MM.1S (cell line): ENCODE measurements at regions not wholly inside any gene's neighbourhood (a gene's known extent, or its start where the extent isn't known, plus 50 kb on each side); places are given as distances from the start of the nearest gene placed in this dataset.

ENCODE experiments used
- DNase-seq: peaks from one replicate; pipeline ENCODE4 v3.0.0-alpha.2; 2015
- H2AFZ ChIP-seq: fragments of 300-600 bp; sonication (generic); 2 replicates; pipeline ENCODE4 v1.6.0; 2016; ENCODE audit warnings: antibody characterized with exemption, low read length
- H3F3A ChIP-seq: fragments of 300-600 bp; sonication (generic); 2 replicates; pipeline ENCODE4 v1.6.1; 2016; ENCODE audit warnings: mild to moderate bottlenecking, antibody characterized with exemption, low read length, moderate library complexity, mixed read lengths; ENCODE audit not compliant: insufficient read depth
- H3K27ac ChIP-seq: fragments of 300-600 bp; sonication (generic); 2 replicates; pipeline ENCODE4 v1.5.1; 2016; ENCODE audit warnings: mild to moderate bottlenecking, low read length
- H3K27me3 ChIP-seq: fragments of 300-600 bp; sonication (generic); replicated peaks from 2 replicates; pipeline ENCODE4 v1.6.0; 2016; ENCODE audit warnings: low read length; ENCODE audit not compliant: insufficient read depth
- H3K36me3 ChIP-seq: fragments of 300-600 bp; sonication (generic); replicated peaks from 2 replicates; pipeline ENCODE4 v1.6.1; 2016; ENCODE audit warnings: mild to moderate bottlenecking, low read length, mixed read lengths; ENCODE audit not compliant: insufficient read depth
- H3K4me1 ChIP-seq: fragments of 300-600 bp; sonication (generic); 2 replicates; pipeline ENCODE4 v1.6.1; 2016; ENCODE audit warnings: low read length, mixed read lengths
- H3K4me2 ChIP-seq: fragments of 300-600 bp; sonication (generic); 2 replicates; pipeline ENCODE4 v1.6.0; 2016; ENCODE audit warnings: low read depth, low read length
- H3K4me3 ChIP-seq: fragments of 300-600 bp; sonication (generic); 2 replicates; pipeline ENCODE4 v1.5.1; 2016; ENCODE audit warnings: low read length, mixed read lengths
- H3K79me2 ChIP-seq: fragments of 300-600 bp; sonication (generic); 2 replicates; pipeline ENCODE4 v1.6.1; 2016; ENCODE audit warnings: mixed run types, low read length, mixed read lengths
- H3K9ac ChIP-seq: fragments of 300-600 bp; sonication (generic); 2 replicates; pipeline ENCODE4 v1.6.1; 2016; ENCODE audit warnings: low read length, mixed read lengths
- H3K9me2 ChIP-seq: fragments of 300-600 bp; sonication (generic); replicated peaks from 2 replicates; pipeline ENCODE4 v1.6.1; 2016; ENCODE audit warnings: mild to moderate bottlenecking, low read length, mixed read lengths; ENCODE audit not compliant: insufficient read depth
- H3K9me3 ChIP-seq: fragments of 300-600 bp; sonication (generic); replicated peaks from 2 replicates; pipeline ENCODE4 v1.6.1; 2016; ENCODE audit warnings: mild to moderate bottlenecking, low read length, mixed read lengths; ENCODE audit not compliant: insufficient read depth
- H4K20me1 ChIP-seq: fragments of 300-600 bp; sonication (generic); 2 replicates; pipeline ENCODE4 v1.6.1; 2016; ENCODE audit warnings: mild to moderate bottlenecking, low read length, moderate library complexity, mixed read lengths; ENCODE audit not compliant: insufficient read depth
- CTCF ChIP-seq: fragments of 300-600 bp; sonication (generic); IDR thresholded peaks from 2 replicates; pipeline ENCODE4 v1.5.1; 2016; ENCODE audit warnings: antibody characterized with exemption, low read length, mixed read lengths
- EZH2 ChIP-seq: fragments of 300-600 bp; sonication (generic); optimal IDR thresholded peaks from 2 replicates; pipeline ENCODE3; 2017; ENCODE audit warnings: low read depth, mild to moderate bottlenecking, antibody characterized with exemption, low read length, mixed read lengths
- EZH2phosphoT487 ChIP-seq: fragments of 300-600 bp; sonication (generic); IDR thresholded peaks from 2 replicates; pipeline ENCODE4 v1.6.1; 2018; ENCODE audit warnings: antibody characterized with exemption, low read length

- no peak for DNase-seq
- H3K4me2 ChIP-seq: no peak overlapping the region
- no peaks in the 10 kb centered on the region for H3K79me2 ChIP-seq
Observed at GRCh38 chr12:42819846-42820245, 230.3 kb upstream of the PRICKLE1 start.

DNA sequence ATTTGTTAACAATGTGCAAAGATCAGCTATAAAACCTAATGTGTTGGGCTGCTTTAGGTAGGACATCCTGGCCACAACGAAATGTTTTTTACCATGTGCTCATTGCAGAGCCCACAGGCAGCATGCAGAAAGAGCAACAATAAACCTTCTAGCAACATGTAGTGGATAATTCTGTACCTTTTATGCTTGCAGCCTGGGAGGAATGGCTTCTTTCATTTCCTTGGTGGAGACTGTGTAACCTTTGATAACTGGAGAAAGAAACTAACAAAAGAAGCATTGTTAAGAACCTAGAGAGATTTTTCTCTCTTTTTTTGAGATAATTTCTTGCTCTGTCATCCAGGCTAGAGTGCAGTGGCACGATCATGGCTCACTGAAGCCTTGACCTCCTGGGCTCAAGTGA, 225.5 kb upstream of the PRICKLE1 start:
- H2AFZ ChIP-seq: no peak overlapping the region
- H3K36me3 ChIP-seq: no peaks in the 10 kb centered on the region
- H3K27me3 ChIP-seq: no peaks in the 10 kb centered on the region
- H4K20me1 ChIP-seq: no peaks in the 10 kb centered on the region
- H3K79me2 ChIP-seq: no peaks in the 10 kb centered on the region
- no peaks in the 10 kb centered on the region for H3K9me2 ChIP-seq
- H3K27ac ChIP-seq: no peak overlapping the region
- peaks cover 6% of the 10 kb centered on the region; the same call in 1 of the 2 replicates for H3K4me1 ChIP-seq
- H3K9me3 ChIP-seq: no peaks in the 10 kb centered on the region
- H3K4me2 ChIP-seq: no peak overlapping the region
- H3K4me3 ChIP-seq: no peak overlapping the region
- no peak for TF ChIP-seq EZH2phosphoT487
- no peak for TF ChIP-seq CTCF
- no peak for TF ChIP-seq EZH2
- no peak overlapping the region for H3K9ac ChIP-seq
- H3F3A ChIP-seq: no peaks in the 10 kb centered on the region
- DNase-seq: no peak

More at GRCh38 chr12:42819846-42820245, 230.3 kb upstream of the PRICKLE1 start:
- H3K9ac ChIP-seq: no peak overlapping the region
- no peaks in the 10 kb centered on the region for H3K27me3 ChIP-seq
- no peak overlapping the region for H3K4me3 ChIP-seq
- H3K36me3 ChIP-seq: no peaks in the 10 kb centered on the region
- peaks cover 5% of the 10 kb centered on the region; the same call in 1 of the 2 replicates for H3K4me1 ChIP-seq
- TF ChIP-seq EZH2 (no peak), CTCF (no peak), EZH2phosphoT487 (no peak)
- H3F3A ChIP-seq: no peaks in the 10 kb centered on the region
- H3K27ac ChIP-seq: no peak overlapping the region
- H3K9me3 ChIP-seq: no peaks in the 10 kb centered on the region
- no peak overlapping the region for H2AFZ ChIP-seq
- H3K9me2 ChIP-seq: no peaks in the 10 kb centered on the region
- H4K20me1 ChIP-seq: no peaks in the 10 kb centered on the region

GRCh38 chr12:42812871-42813270, 223.3 kb upstream of the PRICKLE1 start:
- H3K9me2 ChIP-seq: no peaks in the 10 kb centered on the region
- peaks cover 6% of the 10 kb centered on the region; the same call in 1 of the 2 replicates for H3K4me1 ChIP-seq
- H3K36me3 ChIP-seq: no peaks in the 10 kb centered on the region
- H3K9me3 ChIP-seq: no peaks in the 10 kb centered on the region
- no peaks in the 10 kb centered on the region for H3K27me3 ChIP-seq
- no peak for DNase-seq
- H4K20me1 ChIP-seq: no peaks in the 10 kb centered on the region
- no peak for TF ChIP-seq EZH2
- TF ChIP-seq CTCF: no peak
- TF ChIP-seq EZH2phosphoT487: no peak
- H2AFZ ChIP-seq: no peak overlapping the region
- no peak overlapping the region for H3K9ac ChIP-seq
- no peaks in the 10 kb centered on the region for H3F3A ChIP-seq
- H3K4me3 ChIP-seq: no peak overlapping the region
- no peak overlapping the region for H3K27ac ChIP-seq
- no peak overlapping the region for H3K4me2 ChIP-seq
- no peaks in the 10 kb centered on the region for H3K79me2 ChIP-seq
